GM23338 (cell line): ENCODE measurements at regions not wholly inside any gene's neighbourhood (a gene's known extent, or its start where the extent isn't known, plus 50 kb on each side); places are given as distances from the start of the nearest gene placed in this dataset.

Experiments used
- ATAC-seq: fragments of 200-7000 bp; cut with Tn5 transposase; 3 replicates; pipeline ENCODE4 v1.9.1; 2020
- DNase-seq: peaks from one replicate; pipeline ENCODE4 v3.0.0-alpha.2; 2015; ENCODE audit warnings: low spot score
- H2AFZ ChIP-seq: fragments of 200-600 bp; sonication (generic); 2 replicates; pipeline ENCODE4 v1.8.0; 2016; ENCODE audit warnings: antibody characterized with exemption, mild to moderate bottlenecking, moderate library complexity
- H3F3A ChIP-seq: fragments of 200-600 bp; sonication (generic); replicated peaks from 2 replicates; pipeline ENCODE4 v1.8.0; 2017; ENCODE audit warnings: antibody characterized with exemption, mixed run types, low read depth
- H3K27ac ChIP-seq: fragments of 200-600 bp; sonication (generic); 2 replicates; pipeline ENCODE4 v1.6.1; 2016; ENCODE audit warnings: low read depth
- H3K27me3 ChIP-seq: fragments of 200-600 bp; sonication (generic); 2 replicates; pipeline ENCODE4 v1.8.0; 2016; ENCODE audit warnings: mild to moderate bottlenecking, mixed run types, moderate library complexity; ENCODE audit not compliant: insufficient read depth
- H3K36me3 ChIP-seq: fragments of 200-600 bp; sonication (generic); 2 replicates; pipeline ENCODE4 v1.8.0; 2016; ENCODE audit warnings: mild to moderate bottlenecking; ENCODE audit not compliant: insufficient read depth
- H3K4me1 ChIP-seq: fragments of 200-600 bp; sonication (generic); 2 replicates; pipeline ENCODE4 v1.8.0; 2016; ENCODE audit warnings: mild to moderate bottlenecking, moderate library complexity; ENCODE audit not compliant: insufficient read depth
- H3K4me2 ChIP-seq: fragments of 200-600 bp; sonication (generic); 2 replicates; pipeline ENCODE4 v1.7.1; 2017; ENCODE audit warnings: mixed run types
- H3K4me3 ChIP-seq: fragments of 200-600 bp; sonication (generic); 2 replicates; pipeline ENCODE4 v1.6.1; 2016; ENCODE audit warnings: mixed run types
- H3K79me2 ChIP-seq: fragments of 200-600 bp; sonication (generic); replicated peaks from 2 replicates; pipeline ENCODE4 v1.8.0; 2017; ENCODE audit warnings: mild to moderate bottlenecking; ENCODE audit not compliant: insufficient read depth
- H3K9me2 ChIP-seq: fragments of 200-600 bp; sonication (generic); 2 replicates; pipeline ENCODE4 v1.8.0; 2017; ENCODE audit not compliant: insufficient read depth
- H4K20me1 ChIP-seq: fragments of 200-600 bp; sonication (generic); replicated peaks from 2 replicates; pipeline ENCODE4 v1.8.0; 2017; ENCODE audit warnings: mild to moderate bottlenecking; ENCODE audit not compliant: insufficient read depth
- H3K27ac Mint-ChIP-seq: 2 replicates; pipeline ENCODE4 v1.8.0; 2020; ENCODE audit warnings: inconsistent platforms, mild to moderate bottlenecking, moderate library complexity, mixed read lengths
- H3K27me3 Mint-ChIP-seq: 3 replicates; pipeline ENCODE4 v1.8.0; 2022; ENCODE audit warnings: low read depth, mild to moderate bottlenecking, moderate library complexity, mixed read lengths, inconsistent platforms; ENCODE audit not compliant: insufficient read depth, poor library complexity
- H3K36me3 Mint-ChIP-seq: 3 replicates; pipeline ENCODE4 v1.8.0; 2021; ENCODE audit warnings: low read depth, mild to moderate bottlenecking, inconsistent platforms, moderate library complexity, mixed read lengths
- H3K4me1 Mint-ChIP-seq: 3 replicates; pipeline ENCODE4 v1.8.0; 2020; ENCODE audit warnings: mild to moderate bottlenecking, inconsistent platforms, mixed read lengths
- H3K4me3 Mint-ChIP-seq: 3 replicates; pipeline ENCODE4 v1.8.0; 2021; ENCODE audit warnings: moderate library complexity, mild to moderate bottlenecking, inconsistent platforms, mixed read lengths
- H3K9me3 Mint-ChIP-seq: 3 replicates; pipeline ENCODE4 v1.8.0; 2020; ENCODE audit warnings: moderate library complexity, mild to moderate bottlenecking, inconsistent platforms, mixed read lengths
- CREB1 ChIP-seq: fragments of 250-450 bp; sonication (Bioruptor Pico); IDR thresholded peaks from 2 replicates; pipeline ENCODE4 v1.5.0; 2020; ENCODE audit warnings: low read depth, mild to moderate bottlenecking, moderate library complexity
- EZH2 ChIP-seq: fragments of 200-600 bp; sonication (generic); IDR thresholded peaks from one replicate; pipeline ENCODE4 v1.8.0; 2017; ENCODE audit warnings: antibody characterized with exemption, mild to moderate bottlenecking, low read depth; ENCODE audit not compliant: unreplicated experiment
- EZH2phosphoT487 ChIP-seq: fragments of 200-600 bp; sonication (generic); IDR thresholded peaks from one replicate; pipeline ENCODE4 v1.8.1; 2018; ENCODE audit warnings: antibody characterized with exemption; ENCODE audit not compliant: unreplicated experiment
- JUNB ChIP-seq: IDR thresholded peaks from one replicate; pipeline ENCODE4 v1.6.1; 2016; ENCODE audit warnings: antibody characterized with exemption; ENCODE audit not compliant: unreplicated experiment
- NANOG ChIP-seq: IDR thresholded peaks from 2 replicates; pipeline ENCODE4 v1.6.1; 2016; ENCODE audit warnings: antibody characterized with exemption, borderline replicate concordance
- POLR2AphosphoS5 ChIP-seq: IDR thresholded peaks from 2 replicates; pipeline ENCODE4 v1.6.1; 2016; ENCODE audit warnings: antibody characterized with exemption, low read depth
- STAT1 ChIP-seq: IDR thresholded peaks from one replicate; pipeline ENCODE4 v1.6.1; 2016; ENCODE audit warnings: antibody characterized with exemption; ENCODE audit not compliant: unreplicated experiment
- ZNF114 ChIP-seq: fragments of 250-450 bp; sonication (Bioruptor Pico); IDR thresholded peaks from 2 replicates; pipeline ENCODE4 v1.5.0; 2020; ENCODE audit warnings: mild to moderate bottlenecking, moderate library complexity
- ZNF331 ChIP-seq: fragments of 250-450 bp; sonication (Bioruptor Pico); IDR thresholded peaks from 2 replicates; pipeline ENCODE4 v1.5.0; 2020; ENCODE audit warnings: low read depth, mild to moderate bottlenecking, moderate library complexity
- TF ChIP-seq, protein P1 (sequence below), 2 experiments: fragments of 200-600 bp in 1 of 2; sonication (generic) in 1 of 2; conservative IDR thresholded peaks; 2 replicates each; pipeline versions ENCODE4 v1.5.1 to v1.6.1; 2016 to 2017; ENCODE audit warnings: antibody characterized with exemption in 2 of 2, low read depth in 2 of 2, mild to moderate bottlenecking in 2 of 2, moderate library complexity in 1 of 2
- TF ChIP-seq, protein P2 (sequence below): IDR thresholded peaks from 2 replicates; pipeline ENCODE4 v1.6.1; 2016; ENCODE audit warnings: antibody characterized with exemption
- TF ChIP-seq, protein P3 (sequence below): IDR thresholded peaks from one replicate; pipeline ENCODE4 v1.6.1; 2018; ENCODE audit warnings: antibody characterized with exemption; ENCODE audit not compliant: unreplicated experiment
- TF ChIP-seq, protein P4 (sequence below): fragments of 250-450 bp; sonication (Bioruptor Pico); IDR thresholded peaks from 2 replicates; pipeline ENCODE4 v1.5.0; 2020; ENCODE audit warnings: mild to moderate bottlenecking, moderate library complexity

DNA sequence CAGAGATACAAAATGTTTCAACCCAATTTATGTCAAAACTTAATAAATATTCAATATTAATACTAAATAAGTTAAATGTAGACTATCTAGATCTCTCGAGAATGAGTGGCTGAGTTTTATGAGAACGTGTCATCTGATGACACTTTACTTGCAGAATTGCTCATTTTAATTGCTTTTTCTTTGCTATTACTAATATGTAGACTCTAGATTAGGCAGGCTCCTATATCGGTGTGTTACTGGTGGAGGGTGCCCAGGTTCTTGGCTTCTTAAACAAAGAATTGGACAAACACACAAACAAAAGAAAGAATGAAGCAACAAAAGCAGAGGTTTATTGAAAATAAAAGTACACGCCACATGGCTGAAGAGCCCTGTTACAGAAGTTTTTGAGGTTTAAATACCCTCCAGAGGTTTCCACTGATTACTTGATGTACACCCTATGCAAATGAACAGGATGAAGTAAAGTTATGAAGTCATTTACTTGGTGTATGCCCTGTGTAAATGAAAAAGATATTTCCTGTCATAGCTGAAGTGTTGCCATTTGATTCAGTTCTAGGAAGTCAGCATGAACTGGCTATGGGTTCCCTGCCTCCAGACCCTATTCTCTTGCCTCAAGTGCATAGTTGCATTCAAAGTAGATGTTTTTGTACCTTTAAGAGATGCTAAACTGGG is 122.9 kb upstream of the ITGA4 start:
- Mint-ChIP-seq H3K27me3 (peaks cover under 1% of the 10 kb centered on the region), H3K36me3 (no peaks in the 10 kb centered on the region), H3K4me1 (peaks cover 9% of the 10 kb centered on the region), H3K4me3 (no peak overlapping the region), H3K9me3 (no peaks in the 10 kb centered on the region; the same call in 2 of the 3 replicates), H3K27ac (no peak overlapping the region)
- H2AFZ ChIP-seq: no peak overlapping the region
- no peaks in the 10 kb centered on the region for H3K36me3 ChIP-seq
- no peak for DNase-seq
- H3K27ac ChIP-seq: no peak overlapping the region
- no peak for ATAC-seq
- no peaks in the 10 kb centered on the region for H3K79me2 ChIP-seq
- no peak overlapping the region for H3K4me2 ChIP-seq
- no peak overlapping the region for H3K4me3 ChIP-seq
- H3K27me3 ChIP-seq: no peaks in the 10 kb centered on the region
- H4K20me1 ChIP-seq: no peaks in the 10 kb centered on the region
- TF ChIP-seq EZH2phosphoT487 (no peak), NANOG (no peak), ZNF331 (CRISPR knock-in tag) (no peak), STAT1 (no peak), CREB1 (no peak), JUNB (no peak), ZNF114 (no peak), POLR2AphosphoS5 (no peak), EZH2 (no peak)
- TF ChIP-seq, protein P1, sequence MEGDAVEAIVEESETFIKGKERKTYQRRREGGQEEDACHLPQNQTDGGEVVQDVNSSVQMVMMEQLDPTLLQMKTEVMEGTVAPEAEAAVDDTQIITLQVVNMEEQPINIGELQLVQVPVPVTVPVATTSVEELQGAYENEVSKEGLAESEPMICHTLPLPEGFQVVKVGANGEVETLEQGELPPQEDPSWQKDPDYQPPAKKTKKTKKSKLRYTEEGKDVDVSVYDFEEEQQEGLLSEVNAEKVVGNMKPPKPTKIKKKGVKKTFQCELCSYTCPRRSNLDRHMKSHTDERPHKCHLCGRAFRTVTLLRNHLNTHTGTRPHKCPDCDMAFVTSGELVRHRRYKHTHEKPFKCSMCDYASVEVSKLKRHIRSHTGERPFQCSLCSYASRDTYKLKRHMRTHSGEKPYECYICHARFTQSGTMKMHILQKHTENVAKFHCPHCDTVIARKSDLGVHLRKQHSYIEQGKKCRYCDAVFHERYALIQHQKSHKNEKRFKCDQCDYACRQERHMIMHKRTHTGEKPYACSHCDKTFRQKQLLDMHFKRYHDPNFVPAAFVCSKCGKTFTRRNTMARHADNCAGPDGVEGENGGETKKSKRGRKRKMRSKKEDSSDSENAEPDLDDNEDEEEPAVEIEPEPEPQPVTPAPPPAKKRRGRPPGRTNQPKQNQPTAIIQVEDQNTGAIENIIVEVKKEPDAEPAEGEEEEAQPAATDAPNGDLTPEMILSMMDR (conservative IDR thresholded peaks at IDR 0.05; ENCODE audit: low read depth in 2 of 2): no peak
- TF ChIP-seq, protein P2, sequence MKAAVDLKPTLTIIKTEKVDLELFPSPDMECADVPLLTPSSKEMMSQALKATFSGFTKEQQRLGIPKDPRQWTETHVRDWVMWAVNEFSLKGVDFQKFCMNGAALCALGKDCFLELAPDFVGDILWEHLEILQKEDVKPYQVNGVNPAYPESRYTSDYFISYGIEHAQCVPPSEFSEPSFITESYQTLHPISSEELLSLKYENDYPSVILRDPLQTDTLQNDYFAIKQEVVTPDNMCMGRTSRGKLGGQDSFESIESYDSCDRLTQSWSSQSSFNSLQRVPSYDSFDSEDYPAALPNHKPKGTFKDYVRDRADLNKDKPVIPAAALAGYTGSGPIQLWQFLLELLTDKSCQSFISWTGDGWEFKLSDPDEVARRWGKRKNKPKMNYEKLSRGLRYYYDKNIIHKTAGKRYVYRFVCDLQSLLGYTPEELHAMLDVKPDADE: no peak
- TF ChIP-seq, protein P3, sequence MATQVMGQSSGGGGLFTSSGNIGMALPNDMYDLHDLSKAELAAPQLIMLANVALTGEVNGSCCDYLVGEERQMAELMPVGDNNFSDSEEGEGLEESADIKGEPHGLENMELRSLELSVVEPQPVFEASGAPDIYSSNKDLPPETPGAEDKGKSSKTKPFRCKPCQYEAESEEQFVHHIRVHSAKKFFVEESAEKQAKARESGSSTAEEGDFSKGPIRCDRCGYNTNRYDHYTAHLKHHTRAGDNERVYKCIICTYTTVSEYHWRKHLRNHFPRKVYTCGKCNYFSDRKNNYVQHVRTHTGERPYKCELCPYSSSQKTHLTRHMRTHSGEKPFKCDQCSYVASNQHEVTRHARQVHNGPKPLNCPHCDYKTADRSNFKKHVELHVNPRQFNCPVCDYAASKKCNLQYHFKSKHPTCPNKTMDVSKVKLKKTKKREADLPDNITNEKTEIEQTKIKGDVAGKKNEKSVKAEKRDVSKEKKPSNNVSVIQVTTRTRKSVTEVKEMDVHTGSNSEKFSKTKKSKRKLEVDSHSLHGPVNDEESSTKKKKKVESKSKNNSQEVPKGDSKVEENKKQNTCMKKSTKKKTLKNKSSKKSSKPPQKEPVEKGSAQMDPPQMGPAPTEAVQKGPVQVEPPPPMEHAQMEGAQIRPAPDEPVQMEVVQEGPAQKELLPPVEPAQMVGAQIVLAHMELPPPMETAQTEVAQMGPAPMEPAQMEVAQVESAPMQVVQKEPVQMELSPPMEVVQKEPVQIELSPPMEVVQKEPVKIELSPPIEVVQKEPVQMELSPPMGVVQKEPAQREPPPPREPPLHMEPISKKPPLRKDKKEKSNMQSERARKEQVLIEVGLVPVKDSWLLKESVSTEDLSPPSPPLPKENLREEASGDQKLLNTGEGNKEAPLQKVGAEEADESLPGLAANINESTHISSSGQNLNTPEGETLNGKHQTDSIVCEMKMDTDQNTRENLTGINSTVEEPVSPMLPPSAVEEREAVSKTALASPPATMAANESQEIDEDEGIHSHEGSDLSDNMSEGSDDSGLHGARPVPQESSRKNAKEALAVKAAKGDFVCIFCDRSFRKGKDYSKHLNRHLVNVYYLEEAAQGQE: no peak
- TF ChIP-seq, protein P4, sequence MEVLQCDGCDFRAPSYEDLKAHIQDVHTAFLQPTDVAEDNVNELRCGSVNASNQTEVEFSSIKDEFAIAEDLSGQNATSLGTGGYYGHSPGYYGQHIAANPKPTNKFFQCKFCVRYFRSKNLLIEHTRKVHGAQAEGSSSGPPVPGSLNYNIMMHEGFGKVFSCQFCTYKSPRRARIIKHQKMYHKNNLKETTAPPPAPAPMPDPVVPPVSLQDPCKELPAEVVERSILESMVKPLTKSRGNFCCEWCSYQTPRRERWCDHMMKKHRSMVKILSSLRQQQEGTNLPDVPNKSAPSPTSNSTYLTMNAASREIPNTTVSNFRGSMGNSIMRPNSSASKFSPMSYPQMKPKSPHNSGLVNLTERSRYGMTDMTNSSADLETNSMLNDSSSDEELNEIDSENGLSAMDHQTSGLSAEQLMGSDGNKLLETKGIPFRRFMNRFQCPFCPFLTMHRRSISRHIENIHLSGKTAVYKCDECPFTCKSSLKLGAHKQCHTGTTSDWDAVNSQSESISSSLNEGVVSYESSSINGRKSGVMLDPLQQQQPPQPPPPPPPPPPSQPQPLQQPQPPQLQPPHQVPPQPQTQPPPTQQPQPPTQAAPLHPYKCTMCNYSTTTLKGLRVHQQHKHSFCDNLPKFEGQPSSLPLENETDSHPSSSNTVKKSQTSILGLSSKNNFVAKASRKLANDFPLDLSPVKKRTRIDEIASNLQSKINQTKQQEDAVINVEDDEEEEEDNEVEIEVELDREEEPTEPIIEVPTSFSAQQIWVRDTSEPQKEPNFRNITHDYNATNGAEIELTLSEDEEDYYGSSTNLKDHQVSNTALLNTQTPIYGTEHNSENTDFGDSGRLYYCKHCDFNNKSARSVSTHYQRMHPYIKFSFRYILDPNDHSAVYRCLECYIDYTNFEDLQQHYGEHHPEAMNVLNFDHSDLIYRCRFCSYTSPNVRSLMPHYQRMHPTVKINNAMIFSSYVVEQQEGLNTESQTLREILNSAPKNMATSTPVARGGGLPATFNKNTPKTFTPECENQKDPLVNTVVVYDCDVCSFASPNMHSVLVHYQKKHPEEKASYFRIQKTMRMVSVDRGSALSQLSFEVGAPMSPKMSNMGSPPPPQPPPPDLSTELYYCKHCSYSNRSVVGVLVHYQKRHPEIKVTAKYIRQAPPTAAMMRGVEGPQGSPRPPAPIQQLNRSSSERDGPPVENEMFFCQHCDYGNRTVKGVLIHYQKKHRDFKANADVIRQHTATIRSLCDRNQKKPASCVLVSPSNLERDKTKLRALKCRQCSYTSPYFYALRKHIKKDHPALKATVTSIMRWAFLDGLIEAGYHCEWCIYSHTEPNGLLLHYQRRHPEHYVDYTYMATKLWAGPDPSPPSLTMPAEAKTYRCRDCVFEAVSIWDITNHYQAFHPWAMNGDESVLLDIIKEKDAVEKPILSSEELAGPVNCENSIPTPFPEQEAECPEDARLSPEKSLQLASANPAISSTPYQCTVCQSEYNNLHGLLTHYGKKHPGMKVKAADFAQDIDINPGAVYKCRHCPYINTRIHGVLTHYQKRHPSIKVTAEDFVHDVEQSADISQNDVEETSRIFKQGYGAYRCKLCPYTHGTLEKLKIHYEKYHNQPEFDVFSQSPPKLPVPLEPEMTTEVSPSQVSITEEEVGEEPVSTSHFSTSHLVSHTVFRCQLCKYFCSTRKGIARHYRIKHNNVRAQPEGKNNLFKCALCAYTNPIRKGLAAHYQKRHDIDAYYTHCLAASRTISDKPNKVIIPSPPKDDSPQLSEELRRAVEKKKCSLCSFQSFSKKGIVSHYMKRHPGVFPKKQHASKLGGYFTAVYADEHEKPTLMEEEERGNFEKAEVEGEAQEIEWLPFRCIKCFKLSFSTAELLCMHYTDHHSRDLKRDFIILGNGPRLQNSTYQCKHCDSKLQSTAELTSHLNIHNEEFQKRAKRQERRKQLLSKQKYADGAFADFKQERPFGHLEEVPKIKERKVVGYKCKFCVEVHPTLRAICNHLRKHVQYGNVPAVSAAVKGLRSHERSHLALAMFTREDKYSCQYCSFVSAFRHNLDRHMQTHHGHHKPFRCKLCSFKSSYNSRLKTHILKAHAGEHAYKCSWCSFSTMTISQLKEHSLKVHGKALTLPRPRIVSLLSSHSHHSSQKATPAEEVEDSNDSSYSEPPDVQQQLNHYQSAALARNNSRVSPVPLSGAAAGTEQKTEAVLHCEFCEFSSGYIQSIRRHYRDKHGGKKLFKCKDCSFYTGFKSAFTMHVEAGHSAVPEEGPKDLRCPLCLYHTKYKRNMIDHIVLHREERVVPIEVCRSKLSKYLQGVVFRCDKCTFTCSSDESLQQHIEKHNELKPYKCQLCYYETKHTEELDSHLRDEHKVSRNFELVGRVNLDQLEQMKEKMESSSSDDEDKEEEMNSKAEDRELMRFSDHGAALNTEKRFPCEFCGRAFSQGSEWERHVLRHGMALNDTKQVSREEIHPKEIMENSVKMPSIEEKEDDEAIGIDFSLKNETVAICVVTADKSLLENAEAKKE (CRISPR knock-in tag): no peak
- H3K9me2 ChIP-seq: peaks cover 7% of the 10 kb centered on the region; the same call in 1 of the 2 replicates
- no peaks in the 10 kb centered on the region for H3F3A ChIP-seq
- H3K4me1 ChIP-seq: peaks cover 3% of the 10 kb centered on the region; the same call in 1 of the 2 replicates
